ENCODE measurements at regions not wholly inside any gene's neighbourhood (a gene's known extent, or its start where the extent isn't known, plus 50 kb on each side); places are given as distances from the start of the nearest gene placed in this dataset.

- no peak for DNase-seq
- no peaks in the 10 kb centered on the region for H3K36me3 ChIP-seq (replicated peaks; ENCODE audit: control insufficient read depth, insufficient read depth, low read length)
- no peaks in the 10 kb centered on the region for H3K27me3 ChIP-seq (ENCODE audit: control insufficient read depth, insufficient read depth, low read length)
- H3K4me3 ChIP-seq (ENCODE audit: insufficient read depth, low read depth, low read length) = no peak overlapping the region
Observed at GRCh38 chr6:91505199-91505598, 918.3 kb upstream of the MAP3K7 start.

GRCh38 chr6:91501930-91502329 is 915.1 kb upstream of the MAP3K7 start:
- no peaks in the 10 kb centered on the region for H3K27me3 ChIP-seq (ENCODE audit: control insufficient read depth, insufficient read depth, low read length)
- no peak overlapping the region for H3K4me3 ChIP-seq (ENCODE audit: insufficient read depth, low read depth, low read length)
- H3K36me3 ChIP-seq (replicated peaks; ENCODE audit: control insufficient read depth, insufficient read depth, low read length) = no peaks in the 10 kb centered on the region
- no peak for DNase-seq

GRCh38 chr6:91500689-91501303 is 913.9 kb upstream of the MAP3K7 start:
- Histone ChIP-seq H3K4me3 (ENCODE audit: insufficient read depth, low read depth, low read length) (no peak overlapping the region), H3K36me3 (replicated peaks; ENCODE audit: control insufficient read depth, insufficient read depth, low read length) (no peaks in the 10 kb centered on the region), H3K27me3 (ENCODE audit: control insufficient read depth, insufficient read depth, low read length) (no peaks in the 10 kb centered on the region)
- DNase-seq = no peak

- no peak for DNase-seq
- no peaks in the 10 kb centered on the region for H3K36me3 ChIP-seq (replicated peaks; ENCODE audit: control insufficient read depth, insufficient read depth, low read length)
- H3K4me3 ChIP-seq (ENCODE audit: insufficient read depth, low read depth, low read length) = no peak overlapping the region
- no peaks in the 10 kb centered on the region for H3K27me3 ChIP-seq (ENCODE audit: control insufficient read depth, insufficient read depth, low read length)
Observed at GRCh38 chr6:91498576-91498975, 911.7 kb upstream of the MAP3K7 start.

GRCh38 chr6:91497770-91498169 is 910.9 kb upstream of the MAP3K7 start:
- H3K36me3 ChIP-seq (replicated peaks; ENCODE audit: control insufficient read depth, insufficient read depth, low read length) = no peaks in the 10 kb centered on the region
- no peaks in the 10 kb centered on the region for H3K27me3 ChIP-seq (ENCODE audit: control insufficient read depth, insufficient read depth, low read length)
- H3K4me3 ChIP-seq (ENCODE audit: insufficient read depth, low read depth, low read length) = no peak overlapping the region

GRCh38 chr6:91490671-91491301 is 903.9 kb upstream of the MAP3K7 start:
- H3K36me3 ChIP-seq (replicated peaks; ENCODE audit: control insufficient read depth, insufficient read depth, low read length) = no peaks in the 10 kb centered on the region
- no peak overlapping the region for H3K4me3 ChIP-seq (ENCODE audit: insufficient read depth, low read depth, low read length)
- DNase-seq = no peak
- no peaks in the 10 kb centered on the region for H3K27me3 ChIP-seq (ENCODE audit: control insufficient read depth, insufficient read depth, low read length)

More at GRCh38 chr6:91497770-91498169, 910.9 kb upstream of the MAP3K7 start:
- no peak for DNase-seq

GRCh38 chr6:91487696-91488392 is 901.0 kb upstream of the MAP3K7 start:
- Histone ChIP-seq H3K4me3 (ENCODE audit: insufficient read depth, low read depth, low read length) (no peak overlapping the region), H3K36me3 (replicated peaks; ENCODE audit: control insufficient read depth, insufficient read depth, low read length) (no peaks in the 10 kb centered on the region), H3K27me3 (ENCODE audit: control insufficient read depth, insufficient read depth, low read length) (no peaks in the 10 kb centered on the region)
- DNase-seq = no peak

- Histone ChIP-seq H3K4me3 (ENCODE audit: insufficient read depth, low read depth, low read length) (no peak overlapping the region), H3K36me3 (replicated peaks; ENCODE audit: control insufficient read depth, insufficient read depth, low read length) (no peaks in the 10 kb centered on the region), H3K27me3 (ENCODE audit: control insufficient read depth, insufficient read depth, low read length) (no peaks in the 10 kb centered on the region)
- DNase-seq = no peak
Observed at GRCh38 chr6:91486200-91486599, 899.3 kb upstream of the MAP3K7 start.

- Histone ChIP-seq H3K4me3 (ENCODE audit: insufficient read depth, low read depth, low read length) (no peak overlapping the region), H3K36me3 (replicated peaks; ENCODE audit: control insufficient read depth, insufficient read depth, low read length) (no peaks in the 10 kb centered on the region), H3K27me3 (ENCODE audit: control insufficient read depth, insufficient read depth, low read length) (no peaks in the 10 kb centered on the region)
- DNase-seq = no peak
Observed at GRCh38 chr6:91485047-91485446, 898.2 kb upstream of the MAP3K7 start.

- no peaks in the 10 kb centered on the region for H3K27me3 ChIP-seq (ENCODE audit: control insufficient read depth, insufficient read depth, low read length)
- no peaks in the 10 kb centered on the region for H3K36me3 ChIP-seq (replicated peaks; ENCODE audit: control insufficient read depth, insufficient read depth, low read length)
- H3K4me3 ChIP-seq (ENCODE audit: insufficient read depth, low read depth, low read length) = no peak overlapping the region
- no peak for DNase-seq
Observed at GRCh38 chr6:91483415-91484105, 896.7 kb upstream of the MAP3K7 start.

- DNase-seq = no peak
- H3K4me3 ChIP-seq (ENCODE audit: insufficient read depth, low read depth, low read length) = no peak overlapping the region
Observed at GRCh38 chr6:91482498-91482897, 895.6 kb upstream of the MAP3K7 start.

GRCh38 chr6:91480402-91480801 is 893.5 kb upstream of the MAP3K7 start:
- Histone ChIP-seq H3K4me3 (ENCODE audit: insufficient read depth, low read depth, low read length) (no peak overlapping the region), H3K36me3 (replicated peaks; ENCODE audit: control insufficient read depth, insufficient read depth, low read length) (no peaks in the 10 kb centered on the region), H3K27me3 (ENCODE audit: control insufficient read depth, insufficient read depth, low read length) (no peaks in the 10 kb centered on the region)
- no peak for DNase-seq

More at GRCh38 chr6:91482498-91482897, 895.6 kb upstream of the MAP3K7 start:
- no peaks in the 10 kb centered on the region for H3K27me3 ChIP-seq (ENCODE audit: control insufficient read depth, insufficient read depth, low read length)
- H3K36me3 ChIP-seq (replicated peaks; ENCODE audit: control insufficient read depth, insufficient read depth, low read length) = no peaks in the 10 kb centered on the region

- no peaks in the 10 kb centered on the region for H3K27me3 ChIP-seq (ENCODE audit: control insufficient read depth, insufficient read depth, low read length)
- H3K4me3 ChIP-seq (ENCODE audit: insufficient read depth, low read depth, low read length) = no peak overlapping the region
- DNase-seq = no peak
- no peaks in the 10 kb centered on the region for H3K36me3 ChIP-seq (replicated peaks; ENCODE audit: control insufficient read depth, insufficient read depth, low read length)
Observed at GRCh38 chr6:91477688-91478087, 890.8 kb upstream of the MAP3K7 start.

- H3K27me3 ChIP-seq (ENCODE audit: control insufficient read depth, insufficient read depth, low read length) = no peaks in the 10 kb centered on the region
- no peak for DNase-seq
- no peaks in the 10 kb centered on the region for H3K36me3 ChIP-seq (replicated peaks; ENCODE audit: control insufficient read depth, insufficient read depth, low read length)
- H3K4me3 ChIP-seq (ENCODE audit: insufficient read depth, low read depth, low read length) = no peak overlapping the region
Observed at GRCh38 chr6:91476000-91476399, 889.1 kb upstream of the MAP3K7 start.

GRCh38 chr6:91465393-91465792 is 878.5 kb upstream of the MAP3K7 start:
- Histone ChIP-seq H3K4me3 (ENCODE audit: insufficient read depth, low read depth, low read length) (no peak overlapping the region), H3K36me3 (replicated peaks; ENCODE audit: control insufficient read depth, insufficient read depth, low read length) (no peaks in the 10 kb centered on the region), H3K27me3 (ENCODE audit: control insufficient read depth, insufficient read depth, low read length) (no peaks in the 10 kb centered on the region)
- DNase-seq = no peak
